Lower leg skin (tissue), 4 donors: ENCODE measurements at regions not wholly inside any gene's neighbourhood (a gene's known extent, or its start where the extent isn't known, plus 50 kb on each side); places are given as distances from the start of the nearest gene placed in this dataset.

Source experiments
- DNase-seq, 2 donors: peaks; one replicate each; pipeline ENCODE4 v3.0.0-alpha.2; 2019; ENCODE audit warnings: low spot score in 2 of 2
- H3K4me3 ChIP-seq: fragments of 200-600 bp; sonication (generic); 2 replicates; pipeline ENCODE4 v1.5.1; 2017; ENCODE audit warnings: mild to moderate bottlenecking, low read depth; ENCODE audit not compliant: poor library complexity, severe bottlenecking
- CTCF ChIP-seq, 3 donors: fragments of 450-650 bp; IDR thresholded peaks; one replicate each; pipeline ENCODE4 v1.5.1; 2016; ENCODE audit warnings: antibody characterized with exemption in 3 of 3, mild to moderate bottlenecking in 3 of 3, moderate library complexity in 2 of 3
- POLR2A ChIP-seq, 2 donors: fragments of 450-650 bp; IDR thresholded peaks; one replicate each; pipeline ENCODE4 v1.6.1; 2016 to 2017; ENCODE audit warnings: antibody characterized with exemption in 2 of 2, mild to moderate bottlenecking in 1 of 2, moderate library complexity in 1 of 2
- WGBS, 2 donors: methylation state at CpG; one replicate each; pipeline ENCODE4 v1.1.5; 2018; 5-methylcytosine and 5-hydroxymethylcytosine counted together
- intact Hi-C: fragments of 100-400 bp; cut with DNase I; formaldehyde crosslinking; loops from one replicate; pipeline ENCODE4 v1.15.0; 2023; ENCODE audit warnings: low total_unique reads

GRCh38 chr6:144394210-144394609 lies 109.1 kb downstream of the UTRN start:
- intact Hi-C loops: no loop called here
- TF ChIP-seq CTCF (IDR thresholded peaks at IDR 0.05) (no peak), POLR2A (IDR thresholded peaks at IDR 0.05) (no peak)
- no peak for DNase-seq
- no peak overlapping the region for H3K4me3 ChIP-seq
- 94 to 95% methylated on average over 4 of the region's 4 CpGs for WGBS, 2 donors

- intact Hi-C loops: no loop called here
- DNase-seq: no peak
- no peak for TF ChIP-seq POLR2A (IDR thresholded peaks at IDR 0.05)
- TF ChIP-seq CTCF (IDR thresholded peaks at IDR 0.05): no peak
- H3K4me3 ChIP-seq: no peak overlapping the region
Measured at GRCh38 chr6:144395014-144395413, 109.9 kb downstream of the UTRN start.

- DNase-seq: no peak
- TF ChIP-seq POLR2A (IDR thresholded peaks at IDR 0.05): no peak
- no peak for TF ChIP-seq CTCF (IDR thresholded peaks at IDR 0.05)
- intact Hi-C loops: no loop called here
- no peak overlapping the region for H3K4me3 ChIP-seq
- 86 to 90% methylated on average over 1 of the region's 1 CpG for WGBS, 2 donors
Measured at GRCh38 chr6:144395826-144396225, 110.7 kb downstream of the UTRN start.

- DNase-seq: no peak
- TF ChIP-seq POLR2A (IDR thresholded peaks at IDR 0.05) (no peak), CTCF (IDR thresholded peaks at IDR 0.05) (no peak)
Measured at GRCh38 chr6:144397141-144397540, 112.0 kb downstream of the UTRN start.

GRCh38 chr6:144400321-144400720 lies 115.2 kb downstream of the UTRN start:
- intact Hi-C loops: no loop called here
- H3K4me3 ChIP-seq: no peak overlapping the region
- 85 to 86% methylated on average over 5 of the region's 5 CpGs for WGBS, 2 donors
- no peak for DNase-seq
- no peak for TF ChIP-seq POLR2A (IDR thresholded peaks at IDR 0.05)

More at GRCh38 chr6:144397141-144397540, 112.0 kb downstream of the UTRN start:
- 67 to 81% methylated on average over 4 of the region's 4 CpGs for WGBS, 2 donors
- H3K4me3 ChIP-seq: no peak overlapping the region
- intact Hi-C loops: no loop called here

- WGBS, 2 donors: 95 to 96% methylated on average over 13 of the region's 13 CpGs
Measured at GRCh38 chr6:144401736-144402733, 116.9 kb downstream of the UTRN start.

More at GRCh38 chr6:144401736-144402733, 116.9 kb downstream of the UTRN start:
- intact Hi-C loops: no loop called here
- no peak overlapping the region for H3K4me3 ChIP-seq
- no peak for TF ChIP-seq POLR2A (IDR thresholded peaks at IDR 0.05)
- TF ChIP-seq CTCF (IDR thresholded peaks at IDR 0.05): no peak
- DNase-seq: no peak
